PC-9 (cell line): ENCODE measurements at regions not wholly inside any gene's neighbourhood (a gene's known extent, or its start where the extent isn't known, plus 50 kb on each side); places are given as distances from the start of the nearest gene placed in this dataset.

Source experiments
- BruUV-seq: library from RNA; stranded (reverse); fragments of 400-500 nt; replicated peaks from 2 replicates; lab custom pipeline; 2021; lab: Mats Ljungman, UMichigan
- CTCF ChIA-PET: fragments of 300-600 bp; sonication (Branson Sonifier 250); formaldehyde crosslinking; loops from one replicate; lab custom pipeline; 2022; ENCODE audit warnings: antibody characterized with exemption; lab: Charles Lee
- POLR2A ChIA-PET: fragments of 300-600 bp; sonication (Branson Sonifier 250); formaldehyde crosslinking; loops from one replicate; lab custom pipeline; 2022; ENCODE audit warnings: antibody characterized with exemption; ENCODE audit not compliant: unreplicated experiment; lab: Charles Lee
- DNase-seq, 2 experiments: peaks; one replicate each; pipeline versions ENCODE4 v3.0.0 to v3.0.0-alpha.2; 2015 to 2022; ENCODE audit warnings: mixed read lengths in 1 of 2
- H2AFZ ChIP-seq: fragments of 200-600 bp; sonication (generic); 2 replicates; pipeline ENCODE4 v1.8.1; 2017; ENCODE audit warnings: antibody characterized with exemption
- H3F3A ChIP-seq: fragments of 200-600 bp; sonication (generic); 2 replicates; pipeline ENCODE4 v1.8.1; 2017; ENCODE audit warnings: antibody characterized with exemption, mild to moderate bottlenecking, low read depth; ENCODE audit not compliant: insufficient read depth
- H3K27ac ChIP-seq: fragments of 200-600 bp; sonication (generic); 2 replicates; pipeline ENCODE4 v1.6.1; 2016; ENCODE audit warnings: mixed run types
- H3K27me3 ChIP-seq: fragments of 200-600 bp; sonication (generic); 2 replicates; pipeline ENCODE4 v1.6.1; 2016; ENCODE audit warnings: low read depth, mixed run types; ENCODE audit not compliant: insufficient read depth
- H3K36me3 ChIP-seq: fragments of 200-600 bp; sonication (generic); 2 replicates; pipeline ENCODE4 v1.6.1; 2016; ENCODE audit warnings: low read depth, mixed run types
- H3K4me1 ChIP-seq: fragments of 200-600 bp; sonication (generic); replicated peaks from 2 replicates; pipeline ENCODE4 v1.6.1; 2016; ENCODE audit warnings: mixed run types; ENCODE audit not compliant: insufficient read depth
- H3K4me2 ChIP-seq: fragments of 200-600 bp; sonication (generic); 2 replicates; pipeline ENCODE4 v1.6.1; 2017; ENCODE audit warnings: mixed run types
- H3K4me3 ChIP-seq: fragments of 200-600 bp; sonication (generic); 2 replicates; pipeline ENCODE4 v1.6.1; 2016; ENCODE audit warnings: mixed run types
- H3K79me2 ChIP-seq: fragments of 200-600 bp; sonication (generic); 2 replicates; pipeline ENCODE4 v1.6.1; 2017; ENCODE audit warnings: low read depth, mixed run types
- H3K9me2 ChIP-seq: fragments of 200-600 bp; sonication (generic); 2 replicates; pipeline ENCODE4 v1.8.1; 2017; ENCODE audit warnings: mild to moderate bottlenecking; ENCODE audit not compliant: insufficient read depth
- H3K9me3 ChIP-seq: fragments of 200-600 bp; sonication (generic); 2 replicates; pipeline ENCODE4 v1.8.1; 2016; ENCODE audit warnings: low read depth; ENCODE audit not compliant: insufficient read depth
- H4K20me1 ChIP-seq: fragments of 200-600 bp; sonication (generic); 2 replicates; pipeline ENCODE4 v1.8.1; 2017; ENCODE audit not compliant: insufficient read depth
- EZH2 ChIP-seq: fragments of 200-600 bp; sonication (generic); IDR thresholded peaks from 2 replicates; pipeline ENCODE4 v1.8.0; 2017; ENCODE audit warnings: antibody characterized with exemption, low read depth
- intact Hi-C: fragments of 100-400 bp; cut with micrococcal nuclease; formaldehyde crosslinking; loops from one replicate; pipeline ENCODE4 v1.10.0; 2022; ENCODE audit not compliant: unreplicated experiment
- TF ChIP-seq, protein P1 (sequence below): fragments of 200-600 bp; sonication (generic); conservative IDR thresholded peaks from 2 replicates; pipeline ENCODE4 v1.6.1; 2017; ENCODE audit warnings: mixed run types, antibody characterized with exemption, mild to moderate bottlenecking, moderate library complexity

DNA sequence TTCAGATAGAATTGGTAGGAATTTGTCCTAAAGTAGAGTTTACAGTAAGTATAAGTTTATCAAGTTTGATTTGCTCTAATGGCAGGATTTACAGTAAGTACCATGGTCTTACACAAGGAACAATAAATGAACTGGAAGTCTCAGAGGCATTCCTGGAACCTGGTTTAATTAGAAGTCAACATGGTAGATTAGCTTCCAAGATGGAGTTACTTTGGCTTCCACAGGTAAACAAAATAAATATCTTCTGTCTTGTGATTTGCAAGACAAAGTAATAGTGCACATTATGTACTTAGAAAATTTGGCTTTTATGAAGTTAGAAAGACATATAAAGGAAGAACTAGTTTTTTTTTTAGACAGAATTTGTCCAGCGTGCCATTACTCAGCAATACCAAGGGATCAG is 190.7 kb downstream of the GLUD2 start:
- DNase-seq = no peak
- Histone ChIP-seq H3K4me1 (no peaks in the 10 kb centered on the region), H3K27ac (no peak overlapping the region), H3K4me2 (no peak overlapping the region), H3K36me3 (no peaks in the 10 kb centered on the region), H4K20me1 (no peaks in the 10 kb centered on the region), H3F3A (no peaks in the 10 kb centered on the region), H3K9me3 (no peaks in the 10 kb centered on the region), H3K27me3 (no peaks in the 10 kb centered on the region), H2AFZ (no peak overlapping the region), H3K4me3 (no peak overlapping the region), H3K9me2 (no peaks in the 10 kb centered on the region), H3K79me2 (no peaks in the 10 kb centered on the region)
- POLR2A ChIA-PET = no interaction called here
- no TSS peak for BruUV-seq
- intact Hi-C loops = no loop called here
- CTCF ChIA-PET = no interaction called here
- TF ChIP-seq, protein P1, sequence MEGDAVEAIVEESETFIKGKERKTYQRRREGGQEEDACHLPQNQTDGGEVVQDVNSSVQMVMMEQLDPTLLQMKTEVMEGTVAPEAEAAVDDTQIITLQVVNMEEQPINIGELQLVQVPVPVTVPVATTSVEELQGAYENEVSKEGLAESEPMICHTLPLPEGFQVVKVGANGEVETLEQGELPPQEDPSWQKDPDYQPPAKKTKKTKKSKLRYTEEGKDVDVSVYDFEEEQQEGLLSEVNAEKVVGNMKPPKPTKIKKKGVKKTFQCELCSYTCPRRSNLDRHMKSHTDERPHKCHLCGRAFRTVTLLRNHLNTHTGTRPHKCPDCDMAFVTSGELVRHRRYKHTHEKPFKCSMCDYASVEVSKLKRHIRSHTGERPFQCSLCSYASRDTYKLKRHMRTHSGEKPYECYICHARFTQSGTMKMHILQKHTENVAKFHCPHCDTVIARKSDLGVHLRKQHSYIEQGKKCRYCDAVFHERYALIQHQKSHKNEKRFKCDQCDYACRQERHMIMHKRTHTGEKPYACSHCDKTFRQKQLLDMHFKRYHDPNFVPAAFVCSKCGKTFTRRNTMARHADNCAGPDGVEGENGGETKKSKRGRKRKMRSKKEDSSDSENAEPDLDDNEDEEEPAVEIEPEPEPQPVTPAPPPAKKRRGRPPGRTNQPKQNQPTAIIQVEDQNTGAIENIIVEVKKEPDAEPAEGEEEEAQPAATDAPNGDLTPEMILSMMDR = no peak
- no peak for TF ChIP-seq EZH2

- H3K79me2 ChIP-seq = no peaks in the 10 kb centered on the region
- H3K9me3 ChIP-seq = no peaks in the 10 kb centered on the region
- H3K27ac ChIP-seq = no peak overlapping the region
- DNase-seq = no peak
- H4K20me1 ChIP-seq = no peaks in the 10 kb centered on the region
- TF ChIP-seq, protein P1 = no peak
- no peak for TF ChIP-seq EZH2
- no peaks in the 10 kb centered on the region for H3F3A ChIP-seq
- H3K4me1 ChIP-seq = no peaks in the 10 kb centered on the region
- no peaks in the 10 kb centered on the region for H3K27me3 ChIP-seq
- no peak overlapping the region for H3K4me2 ChIP-seq
- BruUV-seq = no TSS peak
- H2AFZ ChIP-seq = no peak overlapping the region
- intact Hi-C loops = no loop called here
- H3K4me3 ChIP-seq = no peak overlapping the region
- POLR2A ChIA-PET = no interaction called here
- H3K36me3 ChIP-seq = no peaks in the 10 kb centered on the region
- H3K9me2 ChIP-seq = no peaks in the 10 kb centered on the region; the same call in 1 of the 2 replicates
- CTCF ChIA-PET = no interaction called here
Observed at GRCh38 chrX:121244511-121244910, 197.1 kb downstream of the GLUD2 start.

- no peak for DNase-seq
- no peak overlapping the region for H3K27ac ChIP-seq
- intact Hi-C loops = no loop called here
- no TSS peak for BruUV-seq
- H3K79me2 ChIP-seq = no peaks in the 10 kb centered on the region
- no peaks in the 10 kb centered on the region for H3K9me3 ChIP-seq
- no peaks in the 10 kb centered on the region for H4K20me1 ChIP-seq
- CTCF ChIA-PET = no interaction called here
- H3K4me1 ChIP-seq = no peaks in the 10 kb centered on the region
- H3F3A ChIP-seq = no peaks in the 10 kb centered on the region
- no peak overlapping the region for H3K4me3 ChIP-seq
- H2AFZ ChIP-seq = no peak overlapping the region
- H3K36me3 ChIP-seq = no peaks in the 10 kb centered on the region
- H3K27me3 ChIP-seq = no peaks in the 10 kb centered on the region
- POLR2A ChIA-PET = no interaction called here
- no peak overlapping the region for H3K4me2 ChIP-seq
- H3K9me2 ChIP-seq = no peaks in the 10 kb centered on the region; the same call in 1 of the 2 replicates
- TF ChIP-seq, protein P1 = no peak
- no peak for TF ChIP-seq EZH2
Observed at GRCh38 chrX:121245763-121246162, 198.4 kb downstream of the GLUD2 start.
